Stimulated activated CD4-positive, alpha-beta T cell treated with anti-CD3 and anti-CD28 coated beads, Interleukin-1b, Interleukin-23, amount 100 ng/mL, for 4 hours (primary cell): ENCODE measurements at regions not wholly inside any gene's neighbourhood (a gene's known extent, or its start where the extent isn't known, plus 50 kb on each side); places are given as distances from the start of the nearest gene placed in this dataset.
"Not testable (repeated sequence)": the region's sequence is repeated elsewhere in the genome, so short reads cannot be mapped to it uniquely, and the experiment has no call there.

Source experiments
- DNase-seq, 2 donors: peaks; one replicate each; pipeline ENCODE4 v3.0.0-alpha.2; 2020; ENCODE audit warnings: low read depth in 2 of 2

DNA sequence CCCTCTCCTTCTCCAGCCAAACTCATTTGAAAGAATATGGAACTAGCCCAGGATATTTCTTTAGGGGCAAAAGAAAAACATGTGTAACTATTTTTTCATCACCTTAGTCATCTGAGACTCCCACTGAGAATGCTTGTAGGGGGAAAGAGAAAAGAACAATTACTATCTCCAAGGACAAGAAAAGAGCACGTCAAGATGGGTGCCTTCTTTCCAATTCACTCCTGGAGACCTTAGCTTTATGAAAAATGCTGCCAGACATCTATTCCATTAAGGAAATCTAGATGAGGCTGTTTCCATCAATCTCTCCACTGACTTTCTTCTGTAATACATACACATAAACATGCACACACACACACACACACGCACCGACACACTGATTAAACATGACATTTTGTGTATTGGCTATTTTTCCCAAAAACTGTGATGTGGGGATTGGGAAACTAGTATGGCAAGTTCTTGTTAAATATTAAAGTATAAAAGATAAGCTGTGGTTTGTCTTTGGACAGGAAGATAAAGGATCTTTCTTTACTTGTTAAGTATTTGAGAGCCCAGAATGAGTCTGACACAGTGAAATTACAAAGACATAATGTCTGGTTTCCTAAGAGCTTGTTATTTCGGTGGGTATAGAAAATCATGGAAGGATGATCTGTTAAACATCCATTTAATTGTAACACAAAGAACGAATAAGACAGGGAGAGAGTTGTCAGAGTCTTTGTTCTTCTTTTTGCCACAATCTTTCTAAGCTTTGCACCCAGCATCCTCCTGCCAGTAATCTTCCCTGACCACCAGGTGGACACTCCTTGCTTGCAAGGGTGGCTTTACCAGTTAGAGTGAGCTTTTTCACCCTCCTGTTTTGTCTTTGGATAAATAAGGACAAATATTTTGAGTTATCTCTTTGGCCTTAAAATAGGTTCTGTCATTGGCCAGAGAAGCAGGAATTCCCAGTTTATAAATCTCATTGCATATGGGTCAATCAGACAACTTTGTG lies 177.3 kb upstream of the TMEM72 start:
- DNase-seq: no peak

DNA sequence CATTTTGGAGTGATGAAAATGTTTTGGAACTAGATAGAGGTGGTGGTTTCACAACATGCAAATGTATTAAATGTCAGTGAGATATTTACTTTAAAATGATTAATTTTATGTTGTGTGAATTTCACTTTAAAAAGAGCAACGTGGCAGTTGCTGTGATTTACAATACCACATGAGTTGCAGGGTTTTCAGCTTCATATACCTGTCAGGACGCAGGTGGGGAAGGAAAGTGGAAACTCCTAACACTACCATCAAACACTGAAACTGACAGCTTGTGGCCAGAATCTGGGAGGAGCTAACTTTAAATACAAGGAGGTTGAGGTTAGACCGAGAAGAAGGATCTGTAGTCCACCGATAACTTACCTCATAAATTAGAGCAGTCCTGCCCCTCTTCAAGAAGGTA lies 168.9 kb upstream of the TMEM72 start:
- DNase-seq: no peak

DNA sequence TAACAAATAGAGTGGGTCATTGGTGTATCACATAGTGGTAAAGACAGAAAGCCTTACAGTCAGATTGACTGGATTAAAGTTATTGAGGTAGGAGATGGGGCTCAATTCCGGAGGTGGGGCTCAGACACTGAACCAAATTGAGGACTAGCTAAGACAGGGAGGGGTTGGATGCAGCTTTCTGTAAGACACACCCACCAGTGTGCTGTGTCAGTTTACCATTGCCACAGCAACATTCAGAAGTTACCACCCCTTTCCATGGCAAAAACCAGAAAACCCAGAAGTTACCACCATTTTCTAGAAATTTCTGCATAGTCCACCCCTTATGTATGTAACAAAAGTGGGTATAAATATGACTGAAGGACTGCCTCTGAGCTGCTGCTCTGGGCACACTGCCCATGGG lies 167.6 kb upstream of the TMEM72 start:
- no peak for DNase-seq

DNA sequence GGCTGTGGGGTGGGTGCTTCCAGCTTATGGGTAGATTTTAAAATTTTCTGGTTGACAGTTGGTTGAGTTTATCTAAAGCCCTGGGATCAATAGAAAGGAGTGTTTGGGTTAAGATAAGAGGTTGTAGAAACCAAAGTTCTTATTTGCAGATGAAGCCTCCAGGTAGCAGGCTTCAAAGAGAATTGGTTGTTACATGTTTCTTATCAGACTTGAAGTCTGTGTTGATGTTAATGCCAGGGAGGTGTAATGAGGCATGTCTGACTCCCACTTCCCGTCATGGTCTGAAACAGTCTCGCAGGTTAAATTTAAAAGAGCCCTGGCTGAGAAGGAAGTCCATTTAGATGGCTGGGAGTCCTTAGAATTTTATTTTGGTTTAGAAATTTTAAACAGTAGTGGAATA lies 165.2 kb upstream of the TMEM72 start:
- no peak for DNase-seq

DNA sequence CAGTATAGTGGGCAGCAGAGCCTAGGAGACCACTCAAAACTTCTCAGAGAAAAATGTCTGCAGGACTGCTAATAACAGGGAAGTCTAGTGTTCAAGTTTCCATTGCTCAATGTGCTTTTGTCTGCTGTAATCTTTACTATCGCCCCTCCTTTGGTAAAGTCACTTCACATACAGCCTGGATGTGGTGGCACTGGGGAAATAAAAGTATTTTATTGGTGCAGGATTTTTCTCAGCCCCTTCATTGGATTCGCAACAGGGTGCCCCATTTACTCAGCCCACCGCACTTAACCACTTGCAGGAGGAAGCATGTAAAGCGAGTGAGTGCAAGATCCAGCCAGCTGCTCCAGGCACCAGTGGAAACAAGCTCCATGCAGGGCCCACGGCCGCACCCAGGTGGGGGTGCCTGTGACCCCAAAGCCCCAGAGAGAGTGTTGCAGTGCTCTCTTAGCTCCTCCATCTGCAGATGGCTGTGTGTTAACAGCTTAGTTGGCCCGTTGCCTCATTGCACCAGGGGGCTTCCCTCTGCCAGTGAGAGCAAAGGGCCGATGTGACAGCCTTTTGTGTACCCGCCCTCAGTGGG lies 163.5 kb upstream of the TMEM72 start:
- DNase-seq: no peak

DNA sequence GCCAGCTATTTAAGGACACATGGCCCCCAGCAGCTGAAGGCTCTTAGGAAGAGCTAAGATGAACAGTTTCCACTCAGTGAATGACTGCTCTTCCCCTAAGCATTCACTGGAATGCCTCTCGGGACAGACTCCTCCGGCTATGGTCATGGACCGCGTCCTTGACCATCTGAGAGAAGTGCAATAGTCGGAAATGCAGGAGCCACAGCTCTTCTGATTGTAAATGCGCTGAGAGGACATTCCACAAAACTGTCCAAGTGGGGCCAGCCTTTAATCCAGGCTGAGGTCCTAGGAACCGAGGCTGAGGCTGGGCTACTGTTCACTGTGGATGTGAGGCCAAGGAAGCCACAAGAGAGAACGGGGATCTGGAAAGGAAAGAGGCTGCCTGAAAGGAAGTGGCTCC lies 162.0 kb upstream of the TMEM72 start:
- DNase-seq: no peak

DNA sequence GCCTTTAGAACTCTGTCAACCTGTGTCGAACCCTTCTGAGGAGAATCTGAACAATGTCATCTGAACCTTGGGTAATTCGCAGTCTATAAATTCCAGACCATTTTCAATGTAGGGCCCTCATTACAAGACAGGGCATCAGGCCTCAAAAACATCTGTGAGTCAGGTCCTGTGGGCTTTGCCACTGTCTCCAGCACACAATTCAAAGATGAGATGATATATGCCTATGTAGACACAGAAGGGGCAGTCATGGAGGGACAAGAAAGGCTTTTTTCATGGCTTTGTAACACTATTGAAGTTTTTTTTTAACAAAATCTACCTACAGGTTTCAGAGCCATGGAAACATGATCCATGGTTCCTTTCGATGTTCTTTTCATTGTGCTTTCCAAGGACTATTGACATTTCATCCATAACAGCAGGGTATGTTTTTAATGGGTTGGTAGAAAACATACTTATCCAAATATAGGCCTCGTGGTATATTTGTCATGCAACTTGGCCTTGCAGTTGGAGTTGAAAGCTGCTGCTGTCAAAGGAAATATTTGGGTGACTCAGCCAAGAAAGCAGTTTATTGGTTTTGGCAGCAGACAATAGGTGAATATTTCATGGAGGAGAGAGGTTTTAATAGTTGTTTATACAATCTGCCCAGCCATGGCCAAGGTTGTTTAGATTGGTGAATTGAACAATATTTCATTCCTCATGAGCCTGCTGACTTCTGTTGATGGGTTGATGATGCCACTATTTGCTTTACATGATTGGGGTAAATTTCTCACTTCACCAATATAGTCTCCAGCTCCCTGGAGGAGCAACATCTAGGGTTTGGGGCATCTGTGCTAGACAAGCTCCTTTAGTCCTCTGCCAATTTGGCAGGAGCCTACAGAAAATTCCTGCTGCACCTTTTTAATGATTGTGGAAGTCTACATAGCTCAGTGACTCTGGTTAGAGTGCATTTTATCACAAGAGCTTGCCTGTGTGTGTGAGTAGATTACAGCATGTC lies 158.4 kb upstream of the TMEM72 start:
- DNase-seq: no peak

DNA sequence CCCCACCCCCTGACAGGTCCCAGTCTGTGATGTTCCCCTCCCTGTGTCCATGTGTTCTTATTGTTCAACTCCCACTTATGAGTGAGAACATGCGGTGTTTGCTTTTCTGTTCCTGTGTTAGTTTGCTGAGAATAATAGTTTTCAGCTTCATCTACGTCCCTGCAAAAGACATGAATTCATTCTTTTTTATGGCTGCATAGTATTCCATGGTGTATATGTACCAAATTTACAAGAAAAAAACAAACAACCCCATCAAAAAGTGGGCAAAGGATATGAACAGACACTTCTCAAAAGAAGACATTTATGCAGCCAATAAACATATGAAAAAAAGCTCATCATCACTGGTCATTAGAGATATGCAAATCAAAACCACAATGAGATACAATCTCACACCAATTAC lies 156.8 kb upstream of the TMEM72 start:
- DNase-seq: not testable (repeated sequence)

DNA sequence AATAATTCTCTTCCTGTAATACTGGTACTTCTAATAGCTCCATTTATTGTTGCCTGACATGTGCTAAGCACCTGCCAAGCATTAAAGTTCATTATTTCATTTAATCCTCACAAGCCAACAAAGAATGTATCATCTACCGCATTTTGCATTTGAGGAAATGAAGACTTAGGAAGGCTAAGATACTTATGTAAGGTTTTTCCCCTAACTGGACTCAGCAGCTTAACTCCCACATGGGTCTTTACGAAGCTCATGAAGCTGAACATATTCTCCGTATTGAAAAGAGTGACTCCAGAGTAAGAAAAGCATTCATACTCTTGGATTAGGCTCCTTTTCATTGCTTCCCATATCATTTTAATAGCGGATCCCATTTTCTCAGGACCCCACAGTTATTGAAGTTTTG lies 155.7 kb upstream of the TMEM72 start:
- DNase-seq: no peak

DNA sequence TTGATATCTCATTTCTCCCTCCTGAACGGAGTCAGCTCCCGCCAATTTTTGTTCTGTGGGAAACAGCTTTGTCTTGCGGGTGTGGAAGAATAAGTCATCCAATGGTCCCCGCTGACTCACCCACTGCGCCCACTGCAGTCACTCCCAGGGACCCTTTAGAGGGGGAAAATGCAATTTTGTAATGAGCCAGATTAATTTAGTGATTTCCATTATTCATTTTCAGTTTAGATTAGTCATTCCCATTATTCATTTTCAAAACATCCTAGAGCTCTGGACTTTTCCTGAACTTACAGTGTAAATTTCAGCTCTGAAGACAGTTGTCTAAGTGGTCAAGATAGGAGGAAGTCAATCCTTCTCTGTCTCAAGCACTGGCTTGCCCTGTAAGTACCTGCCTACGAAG lies 154.9 kb upstream of the TMEM72 start:
- DNase-seq: no peak

DNA sequence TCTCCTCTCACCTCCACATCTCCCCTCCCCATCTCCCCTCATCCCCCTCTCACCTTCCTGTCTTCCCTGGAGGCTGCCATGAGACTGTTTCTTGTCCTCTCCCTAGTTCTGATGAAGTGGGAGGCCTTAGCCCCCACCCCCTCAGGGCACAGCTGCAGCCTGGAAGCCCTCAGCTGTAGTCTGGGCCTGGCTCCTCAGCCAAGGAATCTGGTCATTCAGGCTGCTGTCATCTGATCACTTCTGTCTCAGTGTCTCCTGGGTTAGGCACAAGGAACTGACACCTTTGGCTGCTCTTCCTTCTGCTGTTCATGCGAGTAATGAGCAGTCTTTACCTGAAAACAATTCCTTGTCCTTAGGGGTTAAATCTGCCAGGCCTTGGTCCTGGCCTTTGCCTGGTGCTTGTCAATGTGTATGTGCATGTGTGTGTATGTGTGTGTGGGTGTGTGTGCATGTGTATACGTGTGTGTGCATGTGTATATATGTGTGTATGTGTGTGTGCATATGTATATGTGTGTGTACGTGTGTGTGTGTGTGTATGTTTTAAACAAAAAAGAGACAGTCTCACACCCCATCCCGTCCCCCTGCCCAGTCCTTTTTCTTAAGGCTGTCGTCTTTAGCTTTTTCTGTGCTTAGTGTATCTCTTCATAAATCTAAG lies 153.5 kb upstream of the TMEM72 start:
- DNase-seq: no peak

DNA sequence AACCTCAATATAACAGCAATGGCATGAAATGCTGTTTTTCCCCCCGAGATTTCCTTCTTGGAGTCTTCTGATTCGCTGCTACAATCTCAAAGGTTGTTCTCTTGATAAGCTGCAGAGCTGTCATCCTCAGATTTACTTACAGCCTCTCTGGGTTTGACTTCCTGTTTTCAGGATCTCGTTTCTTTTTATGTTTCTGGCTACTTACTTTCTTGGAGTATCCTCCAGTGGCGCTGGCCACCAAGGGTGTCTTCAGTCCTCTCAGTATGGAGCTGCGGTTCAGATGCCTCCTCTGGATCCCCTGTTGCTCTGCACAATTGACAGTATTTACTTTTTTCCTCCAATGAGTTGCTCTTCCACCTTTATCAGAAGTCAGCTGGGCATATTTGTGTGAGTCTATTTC lies 152.0 kb upstream of the TMEM72 start:
- DNase-seq: no peak

DNA sequence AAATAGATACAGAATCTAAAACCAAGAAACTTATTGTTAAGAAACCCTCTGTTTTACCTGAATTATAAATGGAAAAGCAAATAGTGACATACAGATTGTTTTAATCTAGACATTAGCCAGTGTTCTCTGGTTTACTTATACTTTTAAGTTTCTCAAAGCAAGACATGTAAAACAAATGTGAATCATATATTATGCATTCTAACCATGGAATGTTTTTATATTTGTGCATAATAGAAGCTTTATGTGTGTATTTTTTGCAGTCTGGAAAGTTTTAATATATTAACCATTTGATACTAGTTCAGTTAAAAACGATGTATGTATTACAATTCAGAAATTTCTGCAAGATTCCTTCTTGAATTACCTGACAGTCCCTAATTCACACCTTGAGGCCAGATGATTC lies 150.6 kb upstream of the TMEM72 start:
- no peak for DNase-seq

DNA sequence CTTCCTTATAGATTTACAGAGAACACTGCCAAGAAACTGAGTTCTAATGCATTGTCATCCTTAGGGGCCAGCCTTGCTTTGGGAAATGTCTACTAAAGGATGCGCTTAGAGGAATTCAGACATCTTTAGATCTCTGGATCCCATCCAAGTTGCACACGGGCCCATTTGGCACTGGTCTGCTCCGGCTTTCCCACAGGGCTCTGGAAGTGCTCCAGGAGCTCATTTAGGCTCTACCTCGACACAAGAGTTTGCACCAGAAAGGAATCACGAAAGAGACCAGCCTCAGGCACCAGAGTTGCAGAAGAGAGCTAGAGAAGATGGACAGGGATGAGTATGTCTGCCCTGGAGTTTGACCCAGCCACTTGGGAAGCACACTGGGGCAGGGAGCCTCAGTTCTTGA lies 150.1 kb upstream of the TMEM72 start:
- DNase-seq: no peak

DNA sequence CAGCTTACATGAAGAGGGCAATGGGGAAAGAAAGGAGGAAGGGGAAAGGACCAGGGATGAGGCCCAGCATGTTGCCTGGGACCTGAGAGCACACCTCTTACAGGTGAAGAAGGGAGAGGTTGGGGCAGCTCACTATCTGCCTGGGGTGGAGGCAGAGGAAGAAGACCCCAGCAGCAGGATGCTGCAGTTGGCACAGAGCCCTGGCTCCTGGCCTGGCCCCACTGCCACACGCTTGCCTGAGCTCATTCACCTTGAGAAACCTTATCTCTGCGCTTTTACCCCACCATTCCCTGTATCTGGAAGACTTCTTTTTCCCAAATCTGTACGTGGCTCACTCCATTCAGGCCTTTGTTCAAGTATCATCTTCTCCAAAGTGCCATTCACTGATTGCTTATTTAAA lies 147.8 kb upstream of the TMEM72 start:
- no peak for DNase-seq

DNA sequence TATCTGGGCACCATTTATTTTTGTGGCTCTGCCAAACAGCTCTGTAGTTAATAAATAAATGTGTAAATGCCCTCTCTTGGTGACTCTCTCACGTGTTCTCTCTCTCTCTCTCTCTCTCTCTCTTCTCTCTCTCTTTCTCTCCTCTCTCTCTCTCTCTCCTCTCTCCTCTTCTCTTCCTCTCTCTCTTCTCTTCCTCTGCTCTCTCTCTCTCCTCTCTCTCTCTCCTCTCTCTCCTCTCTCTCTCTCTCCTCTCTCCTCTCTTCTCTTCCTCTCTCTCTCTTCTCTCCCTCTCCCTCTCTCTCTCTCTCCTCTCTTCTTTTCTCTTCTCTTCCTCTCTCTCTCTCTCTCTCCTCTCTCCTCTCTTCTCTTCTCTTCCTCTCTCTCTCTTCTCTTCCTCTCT lies 145.8 kb upstream of the TMEM72 start:
- no peak for DNase-seq

DNA sequence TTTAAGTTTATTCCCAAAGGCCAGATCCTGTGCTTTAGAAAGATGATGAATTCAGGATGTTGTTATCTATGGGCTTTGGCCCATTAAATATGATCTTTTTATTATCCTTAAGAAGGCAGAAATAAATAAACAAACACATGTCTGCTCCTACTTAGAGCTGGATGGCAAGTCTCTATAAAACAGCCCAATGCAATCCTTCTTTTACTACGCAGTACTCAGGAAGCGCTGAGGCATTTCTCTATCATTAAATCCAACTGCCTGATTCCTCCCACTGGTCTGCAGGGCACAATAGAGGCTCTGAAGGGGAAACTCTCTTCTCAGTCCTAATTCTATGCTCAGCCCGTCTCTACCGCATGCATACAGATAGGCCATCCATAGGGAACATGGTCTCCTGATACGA lies 144.5 kb upstream of the TMEM72 start:
- no peak for DNase-seq

DNA sequence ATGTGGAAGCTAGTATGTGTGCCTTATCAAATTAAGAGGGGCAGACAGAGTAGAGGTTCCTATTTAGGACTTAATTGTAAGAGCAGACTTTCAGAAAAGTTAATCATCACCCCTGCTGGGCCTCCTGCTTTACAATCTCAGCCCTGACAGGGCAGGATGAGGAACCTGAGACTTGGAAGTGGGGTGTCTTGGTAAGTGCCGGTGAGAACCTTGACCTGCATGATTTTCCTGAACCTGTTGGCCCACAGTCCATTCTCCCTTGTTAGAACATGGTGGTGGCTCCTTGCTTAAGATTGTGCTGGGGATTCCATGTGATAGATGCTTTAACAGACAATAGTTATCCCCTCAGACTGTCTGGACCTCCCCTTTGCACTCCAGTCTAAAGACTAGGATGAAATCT lies 141.7 kb upstream of the TMEM72 start:
- DNase-seq: no peak

DNA sequence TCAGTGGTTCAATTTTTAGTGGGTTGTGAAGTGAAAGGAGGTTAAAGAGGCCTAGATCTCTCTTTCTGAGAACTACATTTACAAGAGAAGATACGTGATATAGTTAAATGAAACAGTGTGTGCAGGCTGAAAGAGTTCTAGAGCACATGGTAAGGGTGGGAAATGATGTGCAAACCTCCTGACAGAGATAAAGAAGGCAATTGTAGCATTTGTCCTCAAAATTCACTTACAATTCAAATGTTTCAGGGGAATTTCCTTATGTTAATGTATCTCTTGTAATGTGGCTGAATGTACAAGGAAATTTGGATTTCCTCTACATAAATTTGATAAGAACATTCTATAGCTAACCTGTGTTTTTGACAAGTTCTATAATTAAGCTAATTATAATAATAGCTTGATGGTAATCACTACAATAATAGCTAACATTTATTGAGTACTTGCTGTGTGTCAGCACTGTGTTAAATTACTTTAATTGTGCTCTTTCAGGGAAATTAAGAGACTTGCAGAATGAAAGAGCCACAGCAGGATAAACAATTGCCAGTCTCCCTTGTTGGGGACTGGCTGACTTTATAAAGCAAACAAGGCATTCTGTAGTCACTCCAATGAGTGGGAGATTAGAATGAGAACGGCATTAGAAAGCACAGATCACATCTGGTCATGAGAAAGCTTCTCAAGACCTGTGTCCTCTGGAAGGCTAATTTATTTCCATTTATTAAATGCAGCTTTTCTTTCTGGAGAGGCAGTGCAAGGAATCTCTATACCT lies 139.7 kb upstream of the TMEM72 start:
- no peak for DNase-seq

DNA sequence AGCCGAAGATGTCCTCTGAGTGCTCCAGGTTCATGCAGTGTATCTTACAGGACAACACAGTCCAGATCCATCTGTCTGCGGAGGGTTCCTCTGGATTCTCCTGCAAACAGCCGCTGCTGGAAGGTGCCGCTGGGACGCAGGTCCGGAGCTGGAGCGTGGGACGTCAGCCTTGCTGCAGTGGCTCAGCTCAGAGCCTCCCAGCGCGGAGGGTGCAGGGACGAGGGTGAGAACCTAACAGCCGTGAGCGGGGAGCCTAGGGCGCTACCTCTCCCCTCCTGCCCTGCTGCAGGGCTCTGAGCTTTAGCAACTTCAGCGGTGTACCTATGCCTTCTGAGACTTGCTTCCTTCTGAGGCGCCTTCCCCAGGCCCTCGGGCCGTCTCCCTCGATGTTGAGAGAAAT lies 137.6 kb upstream of the TMEM72 start:
- DNase-seq: no peak
